Type B pancreatic cell (in vitro differentiated cells): ENCODE measurements at regions not wholly inside any gene's neighbourhood (a gene's known extent, or its start where the extent isn't known, plus 50 kb on each side); places are given as distances from the start of the nearest gene placed in this dataset.
"Not testable (repeated sequence)": the region's sequence is repeated elsewhere in the genome, so short reads cannot be mapped to it uniquely, and the experiment has no call there.

Experiments
- DNase-seq: peaks from one replicate; pipeline ENCODE4 v3.0.0; 2021; ENCODE audit warnings: mixed read lengths; ENCODE audit not compliant: unreplicated experiment; ENCODE audit errors: extremely low spot score
- H3K27ac Mint-ChIP-seq: 2 replicates; pipeline ENCODE4 v1.8.0; 2021; ENCODE audit warnings: mild to moderate bottlenecking, mixed read lengths
- H3K27me3 Mint-ChIP-seq: 2 replicates; pipeline ENCODE4 v1.8.0; 2021; ENCODE audit warnings: mixed read lengths
- H3K36me3 Mint-ChIP-seq: 2 replicates; pipeline ENCODE4 v1.8.0; 2021; ENCODE audit warnings: mixed read lengths
- H3K4me1 Mint-ChIP-seq: one replicate; pipeline ENCODE4 v1.8.0; 2021; ENCODE audit warnings: mixed read lengths; ENCODE audit not compliant: unreplicated experiment
- H3K4me3 Mint-ChIP-seq: 2 replicates; pipeline ENCODE4 v1.8.0; 2021; ENCODE audit warnings: mild to moderate bottlenecking, mixed read lengths
- H3K9me3 Mint-ChIP-seq: 2 replicates; pipeline ENCODE4 v1.8.0; 2021; ENCODE audit warnings: mixed read lengths
- CTCF ChIP-seq: fragments of 200-600 bp; sonication (generic); conservative IDR thresholded peaks from 2 replicates; pipeline ENCODE4 v1.5.0; 2021; ENCODE audit warnings: antibody characterized with exemption, mild to moderate bottlenecking

GRCh38 chr9:78707080-78707479 is 410.2 kb downstream of the PSAT1 start:
- no peak for DNase-seq
- H3K36me3 Mint-ChIP-seq = peaks cover 5% of the 10 kb centered on the region
- H3K9me3 Mint-ChIP-seq = no peaks in the 10 kb centered on the region
- H3K27ac Mint-ChIP-seq = no peak overlapping the region
- peaks cover 4% of the 10 kb centered on the region for H3K4me1 Mint-ChIP-seq
- no peak for TF ChIP-seq CTCF
- H3K27me3 Mint-ChIP-seq = no peaks in the 10 kb centered on the region
- no peak overlapping the region for H3K4me3 Mint-ChIP-seq

- no peak for TF ChIP-seq CTCF
- no peak overlapping the region for H3K27ac Mint-ChIP-seq
- H3K4me3 Mint-ChIP-seq = no peak overlapping the region
- H3K27me3 Mint-ChIP-seq = no peaks in the 10 kb centered on the region
- no peaks in the 10 kb centered on the region for H3K9me3 Mint-ChIP-seq
- peaks cover 4% of the 10 kb centered on the region for H3K4me1 Mint-ChIP-seq
- peaks cover 5% of the 10 kb centered on the region for H3K36me3 Mint-ChIP-seq
- no peak for DNase-seq
Measured at GRCh38 chr9:78707481-78707991, 410.6 kb downstream of the PSAT1 start.

- Mint-ChIP-seq H3K27ac (no peak overlapping the region), H3K27me3 (peaks cover 6% of the 10 kb centered on the region), H3K9me3 (peaks cover 8% of the 10 kb centered on the region), H3K4me1 (peaks cover 6% of the 10 kb centered on the region), H3K4me3 (no peak overlapping the region), H3K36me3 (no peaks in the 10 kb centered on the region)
- TF ChIP-seq CTCF = no peak
- DNase-seq = no peak
Measured at GRCh38 chr9:78712903-78713613, 416.1 kb downstream of the PSAT1 start.

- no peak for TF ChIP-seq CTCF
- Mint-ChIP-seq H3K4me1 (peaks cover 6% of the 10 kb centered on the region), H3K27me3 (peaks cover 6% of the 10 kb centered on the region), H3K9me3 (peaks cover 8% of the 10 kb centered on the region), H3K4me3 (no peak overlapping the region), H3K27ac (no peak overlapping the region), H3K36me3 (no peaks in the 10 kb centered on the region)
- DNase-seq = no peak
Measured at GRCh38 chr9:78713614-78714405, 416.9 kb downstream of the PSAT1 start.

GRCh38 chr9:78714576-78714975 is 417.7 kb downstream of the PSAT1 start:
- no peak for TF ChIP-seq CTCF
- Mint-ChIP-seq H3K4me1 (peaks cover 6% of the 10 kb centered on the region), H3K9me3 (peaks cover 8% of the 10 kb centered on the region), H3K27ac (no peak overlapping the region), H3K36me3 (no peaks in the 10 kb centered on the region), H3K27me3 (peaks cover 6% of the 10 kb centered on the region), H3K4me3 (no peak overlapping the region)
- DNase-seq = no peak

- H3K4me3 Mint-ChIP-seq, H3K27me3 Mint-ChIP-seq, H3K4me1 Mint-ChIP-seq, H3K36me3 Mint-ChIP-seq, DNase-seq, H3K9me3 Mint-ChIP-seq, H3K27ac Mint-ChIP-seq: not testable (repeated sequence)
Measured at GRCh38 chr9:78719029-78719428, 422.1 kb downstream of the PSAT1 start.
